ENCODE measurements at regions not wholly inside any gene's neighbourhood (a gene's known extent, or its start where the extent isn't known, plus 50 kb on each side); places are given as distances from the start of the nearest gene placed in this dataset.

DNA sequence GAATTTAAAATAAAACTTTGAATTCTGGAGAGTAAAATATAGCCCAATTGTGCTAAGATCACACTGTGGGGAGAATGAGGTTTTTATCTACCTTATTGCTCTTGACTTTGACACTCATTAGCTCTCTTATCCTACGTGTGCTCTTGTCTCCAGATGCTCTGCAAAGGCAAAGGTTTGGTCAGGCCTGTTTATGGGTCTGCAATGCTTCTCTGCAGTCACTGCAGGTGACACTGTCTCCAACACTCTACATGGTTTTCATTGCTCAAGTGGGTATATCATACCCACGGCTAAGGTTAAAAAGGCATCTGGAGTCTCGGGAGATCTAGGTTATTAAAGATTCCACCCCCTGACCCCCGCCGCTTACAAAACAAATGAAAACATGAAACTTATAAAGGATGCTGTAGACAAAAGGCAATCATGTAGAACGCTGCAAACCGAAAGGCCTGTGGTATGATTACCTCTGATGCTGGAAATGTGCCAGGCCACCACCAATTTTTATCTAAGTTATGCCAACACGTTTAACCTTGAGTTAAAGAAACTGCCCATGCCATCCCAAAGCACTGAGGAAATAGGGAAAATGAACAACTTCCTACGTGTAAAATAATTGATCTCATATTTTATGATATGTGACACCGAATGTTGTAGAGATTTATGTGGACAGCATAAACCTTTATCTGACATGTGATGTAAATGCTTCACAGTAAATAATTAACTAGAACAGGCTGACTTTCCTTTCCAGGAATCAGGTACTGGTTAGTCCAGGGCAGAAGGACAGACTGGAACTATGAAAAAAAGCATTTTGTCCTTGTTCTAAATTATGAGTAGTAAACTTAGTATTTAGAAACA is 238.2 kb upstream of the NOX3 start:
- H3F3A ChIP-seq (ENCODE audit: insufficient read depth, low read length, poor library complexity, severe bottlenecking) = no peaks in the 10 kb centered on the region
- H3K4me3 ChIP-seq (ENCODE audit: low read length) = no peak overlapping the region
- no peaks in the 10 kb centered on the region for H3K79me2 ChIP-seq (replicated peaks; ENCODE audit: insufficient read depth, low read length)

DNA sequence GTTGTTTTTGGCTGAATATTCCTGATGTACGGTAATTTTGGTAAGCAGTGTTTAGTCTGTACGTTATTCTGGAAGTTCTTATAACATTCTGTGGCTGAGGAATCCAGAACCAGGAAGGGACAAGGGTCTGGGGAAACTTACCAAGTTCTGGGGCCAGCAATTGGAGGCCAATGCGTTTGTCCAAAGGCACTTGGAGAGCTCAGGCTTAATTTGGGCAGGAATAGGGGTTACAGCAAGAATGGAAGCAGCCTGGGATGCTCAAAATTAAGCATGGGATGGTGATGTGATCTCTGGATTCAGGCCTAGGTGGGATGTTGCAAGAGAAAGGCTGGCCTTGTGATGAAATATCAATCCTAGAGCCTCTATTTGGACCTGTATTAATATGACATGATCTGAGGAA is 235.2 kb upstream of the NOX3 start:
- Histone ChIP-seq H3K36me3 (ENCODE audit: insufficient read depth, low read length) (no peaks in the 10 kb centered on the region), H3K79me2 (replicated peaks; ENCODE audit: insufficient read depth, low read length) (no peaks in the 10 kb centered on the region), H3K9me2 (ENCODE audit: insufficient read depth, low read length) (no peaks in the 10 kb centered on the region), H3K9ac (ENCODE audit: low read length) (no peak overlapping the region), H3K9me3 (ENCODE audit: low read length) (no peaks in the 10 kb centered on the region), H3K27ac (ENCODE audit: low read length) (no peak overlapping the region), H3K27me3 (ENCODE audit: insufficient read depth, low read depth, low read length) (no peaks in the 10 kb centered on the region), H3K4me2 (ENCODE audit: low read length) (no peak overlapping the region), H3K4me3 (ENCODE audit: low read length) (no peak overlapping the region), H2AFZ (ENCODE audit: low read depth, low read length) (no peak overlapping the region), H3F3A (ENCODE audit: insufficient read depth, low read length, poor library complexity, severe bottlenecking) (no peaks in the 10 kb centered on the region), H4K20me1 (ENCODE audit: insufficient read depth) (no peaks in the 10 kb centered on the region)
- TF ChIP-seq MXI1 (conservative IDR thresholded peaks at IDR 0.05; ENCODE audit: poor library complexity, severe bottlenecking) = no peak
- TF ChIP-seq EZH2 (IDR thresholded peaks at IDR 0.05; ENCODE audit: borderline replicate concordance, insufficient read depth, low read length, poor library complexity, severe bottlenecking) = no peak
- TF ChIP-seq TAF1 (IDR thresholded peaks at IDR 0.05; ENCODE audit: low read depth) = no peak
- no peak for TF ChIP-seq RAD21 (conservative IDR thresholded peaks at IDR 0.05)
- no peak for TF ChIP-seq SMC3 (conservative IDR thresholded peaks at IDR 0.05; ENCODE audit: poor library complexity)
- no peak for TF ChIP-seq EP300 (conservative IDR thresholded peaks at IDR 0.05; ENCODE audit: poor library complexity, severe bottlenecking)
- no peak for TF ChIP-seq POLR2AphosphoS5 (IDR thresholded peaks at IDR 0.05)
- TF ChIP-seq, protein P1, sequence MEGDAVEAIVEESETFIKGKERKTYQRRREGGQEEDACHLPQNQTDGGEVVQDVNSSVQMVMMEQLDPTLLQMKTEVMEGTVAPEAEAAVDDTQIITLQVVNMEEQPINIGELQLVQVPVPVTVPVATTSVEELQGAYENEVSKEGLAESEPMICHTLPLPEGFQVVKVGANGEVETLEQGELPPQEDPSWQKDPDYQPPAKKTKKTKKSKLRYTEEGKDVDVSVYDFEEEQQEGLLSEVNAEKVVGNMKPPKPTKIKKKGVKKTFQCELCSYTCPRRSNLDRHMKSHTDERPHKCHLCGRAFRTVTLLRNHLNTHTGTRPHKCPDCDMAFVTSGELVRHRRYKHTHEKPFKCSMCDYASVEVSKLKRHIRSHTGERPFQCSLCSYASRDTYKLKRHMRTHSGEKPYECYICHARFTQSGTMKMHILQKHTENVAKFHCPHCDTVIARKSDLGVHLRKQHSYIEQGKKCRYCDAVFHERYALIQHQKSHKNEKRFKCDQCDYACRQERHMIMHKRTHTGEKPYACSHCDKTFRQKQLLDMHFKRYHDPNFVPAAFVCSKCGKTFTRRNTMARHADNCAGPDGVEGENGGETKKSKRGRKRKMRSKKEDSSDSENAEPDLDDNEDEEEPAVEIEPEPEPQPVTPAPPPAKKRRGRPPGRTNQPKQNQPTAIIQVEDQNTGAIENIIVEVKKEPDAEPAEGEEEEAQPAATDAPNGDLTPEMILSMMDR (IDR thresholded peaks at IDR 0.05; ENCODE audit: poor library complexity, severe bottlenecking) = no peak

More for the DNA sequence above, 238.2 kb upstream of the NOX3 start:
- H3K27me3 ChIP-seq (ENCODE audit: insufficient read depth, low read depth, low read length) = no peaks in the 10 kb centered on the region
- no peak for TF ChIP-seq EP300 (conservative IDR thresholded peaks at IDR 0.05; ENCODE audit: poor library complexity, severe bottlenecking)
- TF ChIP-seq EZH2 (IDR thresholded peaks at IDR 0.05; ENCODE audit: borderline replicate concordance, insufficient read depth, low read length, poor library complexity, severe bottlenecking) = no peak
- no peak for TF ChIP-seq REST (IDR thresholded peaks at IDR 0.05; ENCODE audit: borderline replicate concordance)
- TF ChIP-seq TAF1 (IDR thresholded peaks at IDR 0.05; ENCODE audit: low read depth) = no peak
- TF ChIP-seq SMC3 (conservative IDR thresholded peaks at IDR 0.05; ENCODE audit: poor library complexity) = no peak
- no peak for TF ChIP-seq POLR2AphosphoS5 (IDR thresholded peaks at IDR 0.05)
- TF ChIP-seq RAD21 (conservative IDR thresholded peaks at IDR 0.05) = no peak
- no peak for TF ChIP-seq MXI1 (conservative IDR thresholded peaks at IDR 0.05; ENCODE audit: poor library complexity, severe bottlenecking)
- TF ChIP-seq, protein P1 (IDR thresholded peaks at IDR 0.05; ENCODE audit: poor library complexity, severe bottlenecking) = no peak
- no peaks in the 10 kb centered on the region for H3K36me3 ChIP-seq (ENCODE audit: insufficient read depth, low read length)
- no peak overlapping the region for H2AFZ ChIP-seq (ENCODE audit: low read depth, low read length)
- H3K9me3 ChIP-seq (ENCODE audit: low read length) = no peaks in the 10 kb centered on the region
- H3K9ac ChIP-seq (ENCODE audit: low read length) = no peak overlapping the region
- H3K9me2 ChIP-seq (ENCODE audit: insufficient read depth, low read length) = no peaks in the 10 kb centered on the region
- no peak overlapping the region for H3K4me2 ChIP-seq (ENCODE audit: low read length)
- no peak overlapping the region for H3K27ac ChIP-seq (ENCODE audit: low read length)
- H4K20me1 ChIP-seq (ENCODE audit: insufficient read depth) = no peaks in the 10 kb centered on the region

Measured in neural cell (in vitro differentiated cells).